ENCODE measurements at regions not wholly inside any gene's neighbourhood (a gene's known extent, or its start where the extent isn't known, plus 50 kb on each side); places are given as distances from the start of the nearest gene placed in this dataset.
"Not testable (repeated sequence)": the region's sequence is repeated elsewhere in the genome, so short reads cannot be mapped to it uniquely, and the experiment has no call there.

DNA sequence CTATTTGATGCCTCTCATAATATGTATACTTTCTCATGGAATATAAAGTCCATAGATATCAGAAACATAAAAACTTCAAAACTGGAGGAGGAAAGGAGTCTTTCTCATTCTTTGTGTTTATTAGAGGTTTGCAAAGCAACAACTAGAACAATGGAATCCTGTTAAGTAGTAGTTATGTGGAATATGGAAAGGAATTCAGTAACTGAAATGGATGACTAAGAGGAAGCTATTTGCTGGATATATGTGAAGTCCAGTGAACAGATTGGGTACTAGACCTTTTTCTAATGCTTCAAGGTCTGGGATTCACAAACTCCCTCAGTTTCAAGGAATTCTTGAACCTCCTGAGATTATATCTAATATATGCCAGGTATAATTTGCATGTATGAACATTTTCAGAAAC is 353.6 kb upstream of the FANCL start:
- TF ChIP-seq POLR2AphosphoS5 (IDR thresholded peaks at IDR 0.05; ENCODE audit: low read depth, low read length) = no peak
- Histone ChIP-seq H3K36me3 (ENCODE audit: control insufficient read depth, insufficient read depth, low read length) (no peaks in the 10 kb centered on the region), H3K4me3 (ENCODE audit: low read depth in 2 of 2, low read length in 2 of 2) (no peak overlapping the region), H3K4me1 (ENCODE audit: control insufficient read depth, insufficient read depth, low read length) (no peaks in the 10 kb centered on the region), H3K27me3 (ENCODE audit: control insufficient read depth, insufficient read depth, low read length) (no peaks in the 10 kb centered on the region), H3K9me3 (ENCODE audit: control insufficient read depth, insufficient read depth, low read depth, low read length) (no peaks in the 10 kb centered on the region), H3K27ac (ENCODE audit: low read length) (no peak overlapping the region)
- DNase-seq (ENCODE audit: low read depth, low spot score) (no peak), ATAC-seq (no peak)
- in situ Hi-C loops (cut with HindIII; ENCODE audit: low pct_unique_long_range_greater_than_20kb, low sequenced_read_pairs) (no loop called here), intact Hi-C loops (cut with micrococcal nuclease; ENCODE audit: unreplicated experiment) (no loop called here)
- ChIA-PET POLR2A (no interaction called here), CTCF (interaction anchor here (0.6 kb wide), 1 partner anchor 176 kb away, joined by 3 read pairs; no protein-coding TSS in a partner anchor)
- BruUV-seq (replicated peaks) = no TSS peak

DNA sequence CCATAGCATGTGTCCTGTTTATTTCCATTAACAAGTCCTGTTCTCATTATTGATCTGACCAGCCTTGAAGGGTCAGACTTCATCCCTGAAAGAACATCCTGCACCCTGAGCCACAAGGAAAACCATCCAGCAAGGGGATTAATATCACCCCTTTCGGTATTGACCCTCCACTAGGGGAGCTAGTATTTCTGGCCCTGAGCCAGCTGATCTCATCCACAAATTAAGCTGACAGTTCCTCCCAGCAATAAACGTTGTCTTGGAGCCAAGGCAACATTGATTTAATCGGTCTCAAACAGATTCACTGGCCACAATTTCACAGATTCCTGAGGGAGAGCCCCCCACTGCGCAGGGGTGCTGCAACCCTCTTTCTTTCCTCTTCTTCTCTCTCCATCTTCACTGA is 353.1 kb upstream of the FANCL start:
- ChIA-PET POLR2A (no interaction called here), CTCF (interaction anchor here (0.5 kb wide), 1 partner anchor 1961 kb away, joined by 3 read pairs; no protein-coding TSS in a partner anchor)
- Histone ChIP-seq H3K9me3 (ENCODE audit: control insufficient read depth, insufficient read depth, low read depth, low read length) (no peaks in the 10 kb centered on the region), H3K27ac (ENCODE audit: low read length) (no peak overlapping the region), H3K4me1 (ENCODE audit: control insufficient read depth, insufficient read depth, low read length) (no peaks in the 10 kb centered on the region), H3K36me3 (ENCODE audit: control insufficient read depth, insufficient read depth, low read length) (no peaks in the 10 kb centered on the region), H3K4me3 (ENCODE audit: low read depth in 2 of 2, low read length in 2 of 2) (no peak overlapping the region), H3K27me3 (ENCODE audit: control insufficient read depth, insufficient read depth, low read length) (no peaks in the 10 kb centered on the region)
- in situ Hi-C loops (cut with HindIII; ENCODE audit: low pct_unique_long_range_greater_than_20kb, low sequenced_read_pairs) = no loop called here
- TF ChIP-seq SIN3A (IDR thresholded peaks at IDR 0.05; ENCODE audit: borderline replicate concordance, insufficient read depth, low read depth, low read length) = no peak
- TF ChIP-seq, protein P1, sequence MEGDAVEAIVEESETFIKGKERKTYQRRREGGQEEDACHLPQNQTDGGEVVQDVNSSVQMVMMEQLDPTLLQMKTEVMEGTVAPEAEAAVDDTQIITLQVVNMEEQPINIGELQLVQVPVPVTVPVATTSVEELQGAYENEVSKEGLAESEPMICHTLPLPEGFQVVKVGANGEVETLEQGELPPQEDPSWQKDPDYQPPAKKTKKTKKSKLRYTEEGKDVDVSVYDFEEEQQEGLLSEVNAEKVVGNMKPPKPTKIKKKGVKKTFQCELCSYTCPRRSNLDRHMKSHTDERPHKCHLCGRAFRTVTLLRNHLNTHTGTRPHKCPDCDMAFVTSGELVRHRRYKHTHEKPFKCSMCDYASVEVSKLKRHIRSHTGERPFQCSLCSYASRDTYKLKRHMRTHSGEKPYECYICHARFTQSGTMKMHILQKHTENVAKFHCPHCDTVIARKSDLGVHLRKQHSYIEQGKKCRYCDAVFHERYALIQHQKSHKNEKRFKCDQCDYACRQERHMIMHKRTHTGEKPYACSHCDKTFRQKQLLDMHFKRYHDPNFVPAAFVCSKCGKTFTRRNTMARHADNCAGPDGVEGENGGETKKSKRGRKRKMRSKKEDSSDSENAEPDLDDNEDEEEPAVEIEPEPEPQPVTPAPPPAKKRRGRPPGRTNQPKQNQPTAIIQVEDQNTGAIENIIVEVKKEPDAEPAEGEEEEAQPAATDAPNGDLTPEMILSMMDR (IDR thresholded peaks at IDR 0.05) = 0 out of 2 replicates have a peak, but pooled peaks have one; percentile 16
- DNase-seq (ENCODE audit: low read depth, low spot score) (no peak), ATAC-seq (no peak)
- intact Hi-C loops (cut with micrococcal nuclease; ENCODE audit: unreplicated experiment) = no loop called here
- BruUV-seq (replicated peaks) = no TSS peak

DNA sequence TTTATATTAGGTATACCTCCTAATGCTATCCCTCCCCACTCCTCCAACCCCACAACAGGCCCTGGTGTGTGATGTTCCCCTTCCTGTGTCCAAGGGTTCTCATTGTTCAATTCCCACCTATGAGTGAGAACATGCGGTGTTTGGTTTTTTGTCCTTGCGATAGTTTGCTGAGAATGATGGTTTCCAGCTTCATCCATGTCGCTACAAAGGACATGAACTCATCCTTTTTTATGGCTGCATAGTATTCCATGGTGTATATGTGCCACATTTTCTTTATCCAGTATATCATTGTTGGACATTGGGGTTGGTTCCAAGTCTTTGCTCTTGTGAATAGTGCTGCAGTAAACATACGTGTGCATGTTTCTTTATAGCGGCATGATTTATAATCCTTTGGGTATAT is 345.1 kb upstream of the FANCL start:
- in situ Hi-C loops (cut with HindIII; ENCODE audit: low pct_unique_long_range_greater_than_20kb, low sequenced_read_pairs); H3K27ac ChIP-seq (ENCODE audit: low read length); H3K9me3 ChIP-seq (ENCODE audit: control insufficient read depth, insufficient read depth, low read depth, low read length); H3K4me3 ChIP-seq (ENCODE audit: low read depth in 2 of 2, low read length in 2 of 2); CTCF ChIA-PET; BruUV-seq (replicated peaks); intact Hi-C loops (cut with micrococcal nuclease; ENCODE audit: unreplicated experiment); H3K36me3 ChIP-seq (ENCODE audit: control insufficient read depth, insufficient read depth, low read length); POLR2A ChIA-PET; ATAC-seq; H3K27me3 ChIP-seq (ENCODE audit: control insufficient read depth, insufficient read depth, low read length); H3K4me1 ChIP-seq (ENCODE audit: control insufficient read depth, insufficient read depth, low read length); DNase-seq (ENCODE audit: low read depth, low spot score): not testable (repeated sequence)

DNA sequence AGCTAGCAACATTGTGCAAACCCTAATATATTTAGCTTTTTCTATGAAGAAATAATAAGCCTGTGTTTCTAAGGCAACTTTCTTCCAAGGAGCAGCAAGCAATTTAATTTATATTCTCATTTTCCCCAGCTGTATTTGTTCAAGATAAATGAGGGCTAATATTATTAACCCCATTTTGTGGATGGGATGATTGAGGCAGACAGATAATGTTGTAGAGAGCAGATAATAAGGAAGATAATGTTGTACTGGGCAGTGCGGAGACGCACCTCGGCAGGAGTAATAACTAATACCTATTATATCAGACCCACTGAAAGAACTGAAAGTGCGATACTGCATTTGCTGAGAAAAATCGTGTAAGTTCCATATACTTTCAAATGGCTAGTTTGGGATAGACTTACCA is 344.1 kb upstream of the FANCL start:
- no peak overlapping the region for H3K4me3 ChIP-seq (ENCODE audit: low read depth in 2 of 2, low read length in 2 of 2)
- in situ Hi-C loops (cut with HindIII; ENCODE audit: low pct_unique_long_range_greater_than_20kb, low sequenced_read_pairs) = no loop called here
- DNase-seq (ENCODE audit: low read depth, low spot score) (no peak), ATAC-seq (no peak)
- TF ChIP-seq SIN3A (IDR thresholded peaks at IDR 0.05; ENCODE audit: borderline replicate concordance, insufficient read depth, low read depth, low read length) (no peak), POLR2AphosphoS5 (IDR thresholded peaks at IDR 0.05; ENCODE audit: low read depth, low read length) (no peak), TCF7L2 (IDR thresholded peaks at IDR 0.05; ENCODE audit: low read depth, low read length) (no peak)
- TF ChIP-seq, protein P1 (IDR thresholded peaks at IDR 0.05) = no peak
- TF ChIP-seq, protein P2, sequence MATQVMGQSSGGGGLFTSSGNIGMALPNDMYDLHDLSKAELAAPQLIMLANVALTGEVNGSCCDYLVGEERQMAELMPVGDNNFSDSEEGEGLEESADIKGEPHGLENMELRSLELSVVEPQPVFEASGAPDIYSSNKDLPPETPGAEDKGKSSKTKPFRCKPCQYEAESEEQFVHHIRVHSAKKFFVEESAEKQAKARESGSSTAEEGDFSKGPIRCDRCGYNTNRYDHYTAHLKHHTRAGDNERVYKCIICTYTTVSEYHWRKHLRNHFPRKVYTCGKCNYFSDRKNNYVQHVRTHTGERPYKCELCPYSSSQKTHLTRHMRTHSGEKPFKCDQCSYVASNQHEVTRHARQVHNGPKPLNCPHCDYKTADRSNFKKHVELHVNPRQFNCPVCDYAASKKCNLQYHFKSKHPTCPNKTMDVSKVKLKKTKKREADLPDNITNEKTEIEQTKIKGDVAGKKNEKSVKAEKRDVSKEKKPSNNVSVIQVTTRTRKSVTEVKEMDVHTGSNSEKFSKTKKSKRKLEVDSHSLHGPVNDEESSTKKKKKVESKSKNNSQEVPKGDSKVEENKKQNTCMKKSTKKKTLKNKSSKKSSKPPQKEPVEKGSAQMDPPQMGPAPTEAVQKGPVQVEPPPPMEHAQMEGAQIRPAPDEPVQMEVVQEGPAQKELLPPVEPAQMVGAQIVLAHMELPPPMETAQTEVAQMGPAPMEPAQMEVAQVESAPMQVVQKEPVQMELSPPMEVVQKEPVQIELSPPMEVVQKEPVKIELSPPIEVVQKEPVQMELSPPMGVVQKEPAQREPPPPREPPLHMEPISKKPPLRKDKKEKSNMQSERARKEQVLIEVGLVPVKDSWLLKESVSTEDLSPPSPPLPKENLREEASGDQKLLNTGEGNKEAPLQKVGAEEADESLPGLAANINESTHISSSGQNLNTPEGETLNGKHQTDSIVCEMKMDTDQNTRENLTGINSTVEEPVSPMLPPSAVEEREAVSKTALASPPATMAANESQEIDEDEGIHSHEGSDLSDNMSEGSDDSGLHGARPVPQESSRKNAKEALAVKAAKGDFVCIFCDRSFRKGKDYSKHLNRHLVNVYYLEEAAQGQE (IDR thresholded peaks at IDR 0.05; ENCODE audit: insufficient read depth in 1 of 2, low read depth in 2 of 2, low read length in 1 of 2) = no peak
- no peaks in the 10 kb centered on the region for H3K9me3 ChIP-seq (ENCODE audit: control insufficient read depth, insufficient read depth, low read depth, low read length)
- ChIA-PET POLR2A (no interaction called here), CTCF (no interaction called here)
- no peaks in the 10 kb centered on the region for H3K27me3 ChIP-seq (ENCODE audit: control insufficient read depth, insufficient read depth, low read length)
- H3K27ac ChIP-seq (ENCODE audit: low read length) = no peak overlapping the region
- H3K36me3 ChIP-seq (ENCODE audit: control insufficient read depth, insufficient read depth, low read length) = no peaks in the 10 kb centered on the region
- H3K4me1 ChIP-seq (ENCODE audit: control insufficient read depth, insufficient read depth, low read length) = no peaks in the 10 kb centered on the region
- intact Hi-C loops (cut with micrococcal nuclease; ENCODE audit: unreplicated experiment) = no loop called here
- no TSS peak for BruUV-seq (replicated peaks)
